ENCODE measurements at regions not wholly inside any gene's neighbourhood (a gene's known extent, or its start where the extent isn't known, plus 50 kb on each side); places are given as distances from the start of the nearest gene placed in this dataset.

DNA sequence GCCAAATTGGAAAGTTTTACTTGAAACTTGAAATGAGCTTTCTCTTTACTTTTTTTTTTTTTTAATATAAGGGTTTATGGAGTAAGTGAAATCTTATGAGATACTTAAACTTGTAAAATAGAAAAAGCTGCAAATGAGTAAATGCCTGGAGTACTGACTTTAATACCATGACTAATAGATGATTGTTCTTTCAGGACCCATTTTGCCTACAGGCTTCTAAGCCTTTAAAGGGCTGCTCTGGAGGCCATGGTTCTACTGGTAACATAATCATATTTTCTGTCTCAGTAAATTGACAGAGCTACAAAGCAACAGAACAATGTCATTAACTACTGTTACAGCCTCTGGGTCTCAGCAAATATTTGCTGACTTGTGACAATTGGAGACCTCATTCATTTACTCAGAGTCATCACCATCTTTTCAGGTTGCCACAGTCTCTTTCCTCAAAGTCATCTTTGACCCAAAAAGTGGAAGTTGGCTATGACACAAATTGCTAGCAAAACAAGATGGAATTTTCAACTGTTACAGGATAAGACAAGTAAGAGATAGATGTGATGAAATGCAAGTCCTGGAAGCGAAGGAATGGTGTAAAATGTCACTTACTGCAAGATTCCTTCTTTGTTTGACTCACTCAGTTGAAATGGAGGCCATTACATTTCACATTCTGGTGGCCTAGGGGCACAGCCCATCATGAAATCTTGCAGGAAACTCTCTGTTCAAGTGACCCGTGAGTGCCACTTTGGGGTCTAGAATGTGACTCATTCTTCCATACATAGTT is 132.7 kb downstream of the BTC start:
- Histone ChIP-seq H3K4me1 (peaks cover 13% of the 10 kb centered on the region), H3K4me3 (no peak overlapping the region), H3K27ac (no peak overlapping the region), H3K27me3 (no peaks in the 10 kb centered on the region), H3K36me3 (no peaks in the 10 kb centered on the region), H3K9me3 (replicated peaks) (no peaks in the 10 kb centered on the region)
- no peak for DNase-seq

DNA sequence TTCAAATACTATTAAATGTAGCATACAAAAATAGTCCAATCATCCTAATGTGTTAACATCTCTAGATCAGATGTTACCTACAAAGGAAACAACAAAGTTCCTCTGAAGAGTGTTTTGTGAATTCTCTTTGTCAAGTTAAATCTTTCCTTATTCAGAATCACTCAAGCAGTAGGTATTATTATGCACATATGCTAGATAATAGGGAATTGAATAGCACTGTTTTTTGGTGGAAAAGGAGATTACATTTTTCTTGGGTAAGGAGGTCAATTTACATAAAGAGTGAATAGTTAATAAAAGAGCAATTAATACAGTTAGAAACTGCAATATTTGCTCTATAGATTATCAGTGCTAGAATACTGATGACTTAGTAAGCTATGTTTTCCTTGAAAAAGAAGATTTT is 130.7 kb downstream of the BTC start:
- H3K36me3 ChIP-seq = no peaks in the 10 kb centered on the region
- DNase-seq = no peak
- peaks cover 13% of the 10 kb centered on the region for H3K4me1 ChIP-seq
- no peaks in the 10 kb centered on the region for H3K9me3 ChIP-seq (replicated peaks)
- no peaks in the 10 kb centered on the region for H3K27me3 ChIP-seq
- no peak overlapping the region for H3K27ac ChIP-seq
- no peak overlapping the region for H3K4me3 ChIP-seq

DNA sequence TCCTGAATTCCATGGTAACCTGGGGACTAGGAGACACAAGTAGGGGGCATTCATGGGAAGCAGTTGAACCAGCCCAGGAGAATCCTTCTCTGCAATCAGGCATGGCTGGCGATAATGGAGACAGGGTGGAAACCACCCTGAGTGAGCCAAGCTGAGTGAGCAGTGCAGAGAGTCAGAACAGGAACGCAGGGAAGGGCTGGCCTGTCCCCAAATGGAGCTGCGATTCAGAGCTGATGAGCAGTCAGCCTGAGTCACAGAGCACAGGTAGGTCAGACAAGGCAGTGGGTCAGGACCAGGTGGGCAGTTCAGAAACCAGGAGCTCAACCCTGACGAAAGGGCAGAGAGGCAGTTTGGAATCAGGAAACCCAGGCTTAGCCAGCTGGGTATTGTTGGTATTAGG is 129.0 kb downstream of the BTC start:
- Histone ChIP-seq H3K27me3 (no peaks in the 10 kb centered on the region), H3K27ac (no peak overlapping the region), H3K4me1 (peaks cover 2% of the 10 kb centered on the region), H3K9me3 (replicated peaks) (no peaks in the 10 kb centered on the region), H3K36me3 (no peaks in the 10 kb centered on the region), H3K4me3 (no peak overlapping the region)
- no peak for DNase-seq

DNA sequence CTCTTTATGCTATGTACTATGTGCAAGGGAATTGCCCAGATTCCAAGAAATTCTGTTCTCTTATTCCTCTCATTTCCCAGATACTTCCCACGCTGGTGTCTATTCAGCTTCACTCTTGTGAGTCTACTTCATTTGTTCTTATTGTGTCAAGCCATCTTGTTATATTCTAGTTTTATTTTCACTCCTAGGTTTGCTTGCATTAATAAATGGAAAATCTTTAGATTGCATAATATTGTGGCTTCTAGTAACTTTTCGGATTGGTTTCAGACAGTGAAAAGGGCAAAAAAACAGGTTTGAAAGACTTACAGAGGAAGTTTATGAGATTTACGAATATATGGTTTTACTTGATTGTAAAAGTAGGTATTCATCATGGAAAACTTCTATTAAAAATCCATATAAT is 128.4 kb downstream of the BTC start:
- Histone ChIP-seq H3K36me3 (no peaks in the 10 kb centered on the region), H3K27me3 (no peaks in the 10 kb centered on the region), H3K27ac (no peak overlapping the region), H3K4me1 (no peaks in the 10 kb centered on the region), H3K9me3 (replicated peaks) (no peaks in the 10 kb centered on the region), H3K4me3 (no peak overlapping the region)
- DNase-seq = no peak

DNA sequence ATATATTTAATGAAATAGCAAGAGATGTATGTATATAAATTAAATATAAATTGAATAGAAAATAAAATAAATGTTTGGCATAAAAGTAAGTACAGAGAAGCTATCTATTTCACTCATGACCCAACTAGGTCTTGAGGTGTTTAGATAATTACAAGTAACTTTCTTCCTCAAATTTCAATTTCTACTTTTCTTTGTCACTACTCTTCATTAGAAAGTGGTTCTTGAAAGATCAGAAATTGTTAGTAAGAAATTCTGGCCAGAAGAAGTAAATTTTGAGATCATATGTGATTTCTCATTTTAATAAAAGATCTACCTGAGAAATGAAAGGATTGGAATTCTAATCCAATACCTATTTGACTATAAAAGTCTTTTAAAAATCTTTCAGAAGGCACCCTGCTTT is 126.9 kb downstream of the BTC start:
- no peak overlapping the region for H3K4me3 ChIP-seq
- no peak for DNase-seq
- H3K27me3 ChIP-seq = no peaks in the 10 kb centered on the region
- no peaks in the 10 kb centered on the region for H3K9me3 ChIP-seq (replicated peaks)
- H3K36me3 ChIP-seq = no peaks in the 10 kb centered on the region
- H3K27ac ChIP-seq = no peak overlapping the region
- H3K4me1 ChIP-seq = no peaks in the 10 kb centered on the region

DNA sequence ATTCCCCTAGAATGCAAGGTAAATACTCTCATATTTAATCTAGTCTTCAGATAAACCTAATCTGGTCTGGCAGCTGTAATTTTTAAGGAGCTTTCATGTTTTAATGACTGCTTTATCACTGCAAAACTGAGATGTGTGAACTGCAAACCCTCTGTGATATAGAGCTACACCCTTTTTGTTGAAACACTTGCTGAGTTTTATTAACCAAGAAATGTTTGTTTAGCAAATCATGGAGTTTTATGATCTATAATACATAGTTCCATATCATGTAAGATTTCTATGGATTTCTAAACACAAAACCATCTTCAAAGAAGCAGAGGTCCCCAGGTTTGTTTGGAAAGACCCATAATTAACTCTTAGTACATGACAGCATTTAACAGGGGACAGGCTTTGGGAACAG is 126.4 kb downstream of the BTC start:
- no peaks in the 10 kb centered on the region for H3K4me1 ChIP-seq
- no peak overlapping the region for H3K4me3 ChIP-seq
- no peak overlapping the region for H3K27ac ChIP-seq
- no peaks in the 10 kb centered on the region for H3K9me3 ChIP-seq (replicated peaks)
- H3K36me3 ChIP-seq = no peaks in the 10 kb centered on the region
- H3K27me3 ChIP-seq = no peaks in the 10 kb centered on the region
- DNase-seq = no peak

DNA sequence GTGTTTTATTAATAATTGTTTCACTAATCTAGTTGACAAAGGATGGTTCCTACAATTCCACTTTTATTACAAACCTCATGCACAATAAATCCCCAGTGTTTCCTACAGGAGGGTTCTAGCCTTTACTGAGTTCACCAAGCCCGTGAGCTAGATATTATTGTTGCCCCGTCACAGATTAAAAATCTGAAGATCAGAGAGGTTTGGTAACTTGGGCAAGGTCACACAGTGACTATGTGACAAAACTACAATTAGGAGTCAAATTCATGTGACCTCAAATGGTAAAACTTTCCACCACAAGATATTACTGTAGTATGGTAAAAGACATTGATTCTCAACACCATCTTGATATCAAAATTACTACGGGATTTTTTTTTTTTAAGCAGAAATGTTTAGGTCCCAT is 124.6 kb downstream of the BTC start:
- no peaks in the 10 kb centered on the region for H3K36me3 ChIP-seq
- H3K27ac ChIP-seq = no peak overlapping the region
- H3K4me1 ChIP-seq = no peaks in the 10 kb centered on the region
- H3K9me3 ChIP-seq (replicated peaks) = no peaks in the 10 kb centered on the region
- no peaks in the 10 kb centered on the region for H3K27me3 ChIP-seq
- no peak for DNase-seq
- H3K4me3 ChIP-seq = no peak overlapping the region

DNA sequence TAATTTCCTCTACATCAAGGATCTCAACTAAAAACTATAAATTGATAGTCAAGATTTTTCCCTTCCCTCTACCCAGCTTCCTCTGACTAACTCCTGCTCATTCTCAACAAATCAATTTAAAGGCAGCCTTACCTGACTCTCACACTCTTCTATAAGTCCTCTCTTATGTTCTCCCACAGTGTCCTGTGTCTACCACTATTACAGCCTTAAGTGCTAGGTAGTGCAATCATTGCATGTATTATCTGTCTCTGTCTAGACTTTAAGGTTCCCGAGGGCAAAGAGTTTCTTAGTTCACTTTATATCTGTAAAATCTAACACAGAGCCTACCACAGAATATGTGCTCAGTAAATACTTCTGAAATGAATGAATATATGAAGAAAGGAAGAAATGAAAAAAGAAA is 123.7 kb downstream of the BTC start:
- Histone ChIP-seq H3K27ac (no peak overlapping the region), H3K9me3 (replicated peaks) (no peaks in the 10 kb centered on the region), H3K4me1 (no peaks in the 10 kb centered on the region), H3K4me3 (no peak overlapping the region), H3K27me3 (no peaks in the 10 kb centered on the region), H3K36me3 (no peaks in the 10 kb centered on the region)
- DNase-seq = no peak

DNA sequence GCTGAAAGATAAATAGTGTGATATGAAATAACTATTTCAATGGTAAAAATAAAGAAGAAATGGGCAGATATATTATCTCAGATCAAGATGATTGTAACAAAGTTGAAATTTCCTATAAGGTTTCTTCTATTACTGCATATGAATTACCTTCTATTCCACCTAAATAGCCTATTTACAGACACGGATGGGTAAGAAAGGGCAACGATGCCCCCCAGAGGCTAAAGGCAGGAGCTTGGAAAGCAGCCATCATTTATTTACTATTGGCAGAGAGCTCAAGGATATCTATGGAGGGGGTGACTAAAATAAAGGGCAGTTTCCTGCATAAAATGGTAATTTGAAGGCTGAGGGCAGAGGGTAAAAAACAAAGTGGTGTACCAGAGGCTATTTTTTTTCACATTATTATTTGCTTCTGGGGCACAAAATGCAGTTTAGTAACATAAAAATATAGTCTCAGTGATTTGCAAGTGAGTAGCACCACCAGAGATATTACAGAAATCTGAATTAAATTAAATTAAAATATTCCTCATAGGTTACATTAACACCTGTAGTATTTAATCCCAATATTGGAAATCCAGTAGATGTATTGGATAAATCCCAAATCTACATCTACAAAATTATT is 123.1 kb downstream of the BTC start:
- Histone ChIP-seq H3K4me1 (no peaks in the 10 kb centered on the region), H3K27me3 (no peaks in the 10 kb centered on the region), H3K27ac (no peak overlapping the region), H3K4me3 (no peak overlapping the region), H3K9me3 (replicated peaks) (no peaks in the 10 kb centered on the region), H3K36me3 (no peaks in the 10 kb centered on the region)
- DNase-seq = peak; percentile 63 to 82

DNA sequence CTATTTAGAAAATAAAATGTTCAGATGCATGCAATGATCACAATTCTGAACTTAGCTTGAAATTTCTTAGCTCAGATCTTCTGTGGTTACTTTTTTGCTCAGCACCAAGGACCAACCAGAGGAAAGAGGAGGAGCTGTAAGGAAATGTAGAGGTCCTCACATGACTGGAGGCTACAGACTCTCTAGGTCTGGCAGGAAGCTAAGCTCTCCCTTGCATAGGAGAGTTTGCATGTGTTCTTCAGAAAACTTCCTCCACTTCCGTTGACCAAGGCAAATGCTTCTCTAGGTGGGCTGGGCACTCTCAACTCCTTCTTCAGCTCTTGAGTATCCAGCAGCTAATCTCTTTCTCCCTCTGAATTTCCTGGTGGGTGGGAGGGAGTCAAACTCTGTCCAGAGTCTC is 119.6 kb downstream of the BTC start:
- no peak overlapping the region for H3K27ac ChIP-seq
- no peaks in the 10 kb centered on the region for H3K27me3 ChIP-seq
- H3K4me1 ChIP-seq = no peaks in the 10 kb centered on the region
- no peaks in the 10 kb centered on the region for H3K9me3 ChIP-seq (replicated peaks)
- H3K4me3 ChIP-seq = no peak overlapping the region
- DNase-seq = no peak
- H3K36me3 ChIP-seq = no peaks in the 10 kb centered on the region

DNA sequence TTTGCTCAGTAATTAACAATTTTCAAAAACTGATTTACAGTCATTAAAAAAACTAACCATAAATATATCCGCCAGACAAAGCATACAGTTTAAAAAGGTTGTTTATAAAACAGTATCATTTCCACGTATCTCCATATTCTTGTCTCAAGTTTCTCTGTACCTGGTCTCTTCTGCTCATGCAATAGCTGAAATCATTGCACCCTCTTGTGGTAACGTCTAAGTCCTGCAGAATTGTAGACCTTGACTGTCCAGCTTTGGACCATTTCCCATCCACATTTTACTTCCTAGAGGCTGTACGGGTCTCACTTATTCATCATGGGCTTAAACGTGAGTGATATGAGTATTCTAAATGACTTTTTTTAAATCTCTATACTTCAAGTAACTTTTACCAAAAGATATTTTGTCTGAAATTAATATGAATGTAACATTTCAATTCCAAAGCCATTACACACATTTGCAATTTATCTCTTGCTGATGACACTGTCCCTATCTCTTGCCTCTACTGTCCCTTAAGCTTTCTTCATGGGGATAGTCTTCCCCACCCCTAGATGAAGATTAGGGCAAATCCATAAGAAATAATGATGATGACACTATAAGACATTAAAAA is 118.5 kb downstream of the BTC start:
- Histone ChIP-seq H3K36me3 (no peaks in the 10 kb centered on the region), H3K27ac (no peak overlapping the region), H3K4me3 (no peak overlapping the region), H3K27me3 (no peaks in the 10 kb centered on the region), H3K9me3 (replicated peaks) (no peaks in the 10 kb centered on the region), H3K4me1 (no peaks in the 10 kb centered on the region)
- peak; percentile 45 to 81 for DNase-seq

DNA sequence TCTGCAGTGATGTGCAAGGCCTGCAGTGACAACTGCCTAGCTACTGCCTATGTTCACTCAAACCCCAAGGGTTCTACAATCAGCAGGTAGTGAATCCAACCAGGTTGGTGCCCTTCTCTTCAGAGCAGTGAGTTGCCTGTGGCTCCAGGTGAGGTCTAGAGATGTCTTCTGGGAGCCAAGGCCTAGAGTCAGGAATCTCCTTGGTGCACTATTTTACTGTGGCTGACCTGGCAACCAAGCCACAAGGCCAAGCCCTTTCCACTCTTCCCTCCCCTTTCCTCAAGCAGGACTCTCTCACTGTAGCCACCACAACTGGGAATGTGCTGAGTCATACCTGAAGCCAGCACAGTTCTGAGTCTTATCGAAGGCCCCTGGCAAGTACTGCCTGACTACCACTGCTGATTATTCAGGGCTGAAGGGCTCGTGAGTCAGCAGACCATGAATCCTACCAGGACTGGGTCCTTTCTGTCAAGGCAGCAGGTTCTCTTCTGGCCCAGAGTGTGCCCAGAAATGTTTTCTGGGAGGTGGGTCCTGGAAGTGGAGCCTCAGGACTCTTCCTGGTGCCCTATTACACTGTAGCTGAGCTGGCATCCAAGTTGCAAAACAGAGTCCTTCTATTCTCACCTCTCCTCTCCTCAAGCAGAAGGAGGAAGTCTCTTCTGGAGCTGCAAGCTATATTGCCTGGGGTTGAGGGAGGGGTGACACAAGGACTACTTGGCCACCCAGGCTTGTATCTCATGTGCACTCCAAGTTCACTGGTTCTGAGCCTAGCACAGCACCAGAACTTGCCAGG is 111.6 kb downstream of the BTC start:
- Histone ChIP-seq H3K4me3 (no peak overlapping the region), H3K27ac (no peak overlapping the region)
- peak; percentile 39 to 45 for DNase-seq

DNA sequence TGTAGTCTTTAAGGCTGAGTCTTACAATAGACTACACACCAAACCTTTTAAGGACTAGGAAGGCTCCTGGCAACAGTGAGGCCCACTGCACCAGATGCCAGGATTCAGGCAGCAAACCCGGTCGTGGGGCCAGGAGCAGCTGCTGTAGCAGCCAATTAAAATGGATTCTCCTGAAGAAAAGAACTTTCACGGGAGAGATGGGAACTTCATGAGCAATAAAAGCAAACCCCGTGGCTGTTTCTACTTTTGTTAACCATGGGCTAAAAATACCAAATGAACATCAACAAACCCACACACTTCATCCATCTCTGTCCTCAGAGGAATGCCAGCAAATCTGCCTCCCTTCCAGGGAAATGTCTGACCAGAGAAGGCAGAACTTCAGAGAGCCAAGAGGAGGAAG is 101.4 kb downstream of the BTC start:
- Histone ChIP-seq H3K36me3 (no peaks in the 10 kb centered on the region), H3K27ac (no peak overlapping the region), H3K27me3 (no peaks in the 10 kb centered on the region), H3K9me3 (replicated peaks) (no peaks in the 10 kb centered on the region), H3K4me3 (no peak overlapping the region), H3K4me1 (no peaks in the 10 kb centered on the region)
- DNase-seq = peak in 1 of 2 experiments; percentile 15

More for the DNA sequence above, 111.6 kb downstream of the BTC start:
- H3K9me3 ChIP-seq (replicated peaks) = no peaks in the 10 kb centered on the region
- H3K36me3 ChIP-seq = no peaks in the 10 kb centered on the region
- H3K4me1 ChIP-seq = no peaks in the 10 kb centered on the region
- H3K27me3 ChIP-seq = no peaks in the 10 kb centered on the region
